IMR-90 (cell line): ENCODE measurements at regions not wholly inside any gene's neighbourhood (a gene's known extent, or its start where the extent isn't known, plus 50 kb on each side); places are given as distances from the start of the nearest gene placed in this dataset.

Experiments
- ATAC-seq: fragments of 200-7000 bp; cut with Tn5 transposase; 2 replicates; pipeline ENCODE4 v1.9.1; 2020; ENCODE audit warnings: low read depth, mild to moderate bottlenecking, moderate library complexity
- BruUV-seq: library from RNA; stranded (reverse); fragments of 400-500 nt; replicated peaks from 2 replicates; lab custom pipeline; 2021; lab: Mats Ljungman, UMichigan
- CTCF ChIA-PET: fragments of 300-600 bp; formaldehyde crosslinking; extraction: SDS; loops from one replicate; lab custom pipeline; 2021; ENCODE audit warnings: antibody characterized with exemption; lab: Yijun Ruan, JAX
- POLR2A ChIA-PET: fragments of 300-600 bp; sonication (Branson Sonifier 250); formaldehyde crosslinking; loops from one replicate; lab custom pipeline; 2022; ENCODE audit warnings: antibody characterized with exemption; ENCODE audit not compliant: unreplicated experiment; lab: Charles Lee
- DNase-seq: peaks from one replicate; pipeline ENCODE4 v3.0.0; 2013
- H2AFZ ChIP-seq: replicated peaks from 2 replicates; pipeline ENCODE3; 2013; ENCODE audit warnings: low read length, mild to moderate bottlenecking; ENCODE audit not compliant: poor library complexity
- H2AK5ac ChIP-seq: 2 replicates; pipeline ENCODE4 v1.6.1; 2013; ENCODE audit warnings: low read depth, low read length, inconsistent platforms
- H2AK9ac ChIP-seq: replicated peaks from 2 replicates; pipeline ENCODE3; 2013; ENCODE audit warnings: mild to moderate bottlenecking, low read depth, low read length, moderate library complexity; ENCODE audit not compliant: poor library complexity
- H2BK120ac ChIP-seq: 2 replicates; pipeline ENCODE4 v1.6.1; 2013; ENCODE audit warnings: low read depth, low read length, inconsistent platforms
- H2BK15ac ChIP-seq: 3 replicates; pipeline ENCODE4 v1.6.1; 2013; ENCODE audit warnings: low read depth, low read length, inconsistent platforms
- H2BK20ac ChIP-seq: 2 replicates; pipeline ENCODE4 v1.6.1; 2013; ENCODE audit warnings: low read depth, mild to moderate bottlenecking, inconsistent platforms, low read length, moderate library complexity
- H2BK5ac ChIP-seq: 2 replicates; pipeline ENCODE4 v1.6.1; 2013; ENCODE audit warnings: mild to moderate bottlenecking, low read depth, low read length, inconsistent platforms; ENCODE audit not compliant: poor library complexity, severe bottlenecking
- H3K14ac ChIP-seq: replicated peaks from 2 replicates; pipeline ENCODE4 v1.6.1; 2013; ENCODE audit warnings: low read depth, low read length, inconsistent platforms
- H3K18ac ChIP-seq: 2 replicates; pipeline ENCODE4 v1.6.1; 2013; ENCODE audit warnings: low read depth, low read length, control low read depth
- H3K23ac ChIP-seq: 2 replicates; pipeline ENCODE4 v1.6.1; 2013; ENCODE audit warnings: low read depth, low read length, inconsistent platforms
- H3K27ac ChIP-seq: 2 replicates; pipeline ENCODE4 v1.5.1; 2013; ENCODE audit warnings: mild to moderate bottlenecking, control low read depth, low read length; ENCODE audit not compliant: insufficient read depth
- H3K27me3 ChIP-seq: 2 replicates; pipeline ENCODE4 v1.6.1; 2013; ENCODE audit warnings: low read length; ENCODE audit not compliant: control insufficient read depth, insufficient read depth
- H3K36me3 ChIP-seq: 2 replicates; pipeline ENCODE4 v1.6.1; 2013; ENCODE audit warnings: low read length, mixed read lengths; ENCODE audit not compliant: control insufficient read depth, insufficient read depth
- H3K4ac ChIP-seq: 2 replicates; pipeline ENCODE4 v1.6.1; 2013; ENCODE audit warnings: low read depth, low read length, inconsistent platforms
- H3K4me1 ChIP-seq: 2 replicates; pipeline ENCODE4 v1.6.1; 2013; ENCODE audit warnings: low read length, mixed read lengths; ENCODE audit not compliant: control insufficient read depth, insufficient read depth
- H3K4me2 ChIP-seq: 2 replicates; pipeline ENCODE4 v1.6.1; 2013; ENCODE audit warnings: low read depth, mild to moderate bottlenecking, control low read depth, low read length, moderate library complexity
- H3K4me3 ChIP-seq: 2 replicates; pipeline ENCODE4 v1.5.1; 2013; ENCODE audit warnings: low read depth, mild to moderate bottlenecking, control low read depth, low read length, moderate library complexity; ENCODE audit not compliant: insufficient read depth
- H3K56ac ChIP-seq: 2 replicates; pipeline ENCODE4 v1.6.1; 2013; ENCODE audit warnings: low read length, inconsistent platforms; ENCODE audit not compliant: insufficient read depth; ENCODE audit errors: extremely low read depth
- H3K79me1 ChIP-seq, 2 experiments: 2 replicates each; pipeline ENCODE4 v1.6.1; 2013; ENCODE audit warnings: low read length in 2 of 2, inconsistent platforms in 1 of 2, low read depth in 1 of 2
- H3K9ac ChIP-seq: 2 replicates; pipeline ENCODE4 v1.6.1; 2013; ENCODE audit warnings: low read depth, low read length, control low read depth
- H3K9me1 ChIP-seq: 2 replicates; pipeline ENCODE4 v1.6.1; 2013; ENCODE audit warnings: low read length, inconsistent platforms; ENCODE audit not compliant: insufficient read depth
- H3K9me3 ChIP-seq: 2 replicates; pipeline ENCODE4 v1.6.1; 2013; ENCODE audit warnings: low read length; ENCODE audit not compliant: control insufficient read depth, insufficient read depth
- H4K20me1 ChIP-seq: 2 replicates; pipeline ENCODE4 v1.6.1; 2013; ENCODE audit warnings: low read length, inconsistent platforms; ENCODE audit not compliant: insufficient read depth
- H4K5ac ChIP-seq: 2 replicates; pipeline ENCODE4 v1.6.1; 2013; ENCODE audit warnings: mild to moderate bottlenecking, low read depth, low read length, control low read depth
- H4K8ac ChIP-seq, 2 experiments: 2 replicates each; pipeline ENCODE4 v1.6.1; 2013; ENCODE audit warnings: low read depth in 2 of 2, low read length in 2 of 2, control low read depth in 1 of 2, inconsistent platforms in 1 of 2
- H4K91ac ChIP-seq: 2 replicates; pipeline ENCODE4 v1.6.1; 2013; ENCODE audit warnings: low read depth, low read length, inconsistent platforms; ENCODE audit not compliant: insufficient read depth
- CHD1 ChIP-seq: IDR thresholded peaks from 2 replicates; pipeline ENCODE4 v1.6.1; 2012; ENCODE audit warnings: low read depth, low read length, improper control_type of control experiment
- FOS ChIP-seq: fragments of 150-350 bp; IDR thresholded peaks from 2 replicates; pipeline ENCODE4 v1.6.1; 2016; ENCODE audit warnings: low read depth, low read length
- MXI1 ChIP-seq: IDR thresholded peaks from 2 replicates; pipeline ENCODE4 v1.6.1; 2012; ENCODE audit warnings: low read depth, mild to moderate bottlenecking, low read length, moderate library complexity, borderline replicate concordance
- NFE2L2 ChIP-seq: fragments of 150-350 bp; IDR thresholded peaks from 2 replicates; pipeline ENCODE4 v1.6.1; 2016; ENCODE audit warnings: low read depth, mild to moderate bottlenecking, low read length
- RCOR1 ChIP-seq: IDR thresholded peaks from 2 replicates; pipeline ENCODE4 v1.6.1; 2012; ENCODE audit warnings: mild to moderate bottlenecking, low read length, improper control_type of control experiment; ENCODE audit not compliant: insufficient replicate concordance
- SMC3 ChIP-seq: fragments of 150-350 bp; IDR thresholded peaks from 2 replicates; pipeline ENCODE4 v1.6.1; 2016; ENCODE audit warnings: low read depth, mild to moderate bottlenecking, antibody characterized with exemption, low read length, moderate library complexity
- WGBS, 2 experiments: methylation state at CpG; one replicate each; pipeline versions ENCODE4 v1.1.5 to v1.1.7; 2013; ENCODE audit warnings: missing lambda C conversion rate in 2 of 2; ENCODE audit not compliant: insufficient read length in 1 of 2; ENCODE audit errors: extremely low coverage in 2 of 2; 5-methylcytosine and 5-hydroxymethylcytosine counted together
- dilution Hi-C: fragments of 300-500 bp; cut with HindIII; formaldehyde crosslinking; loops from one replicate; pipeline ENCODE4 v1.14.3; 2018; ENCODE audit warnings: low sequenced_read_pairs; ENCODE audit not compliant: unreplicated experiment
- in situ Hi-C: fragments of 300-500 bp; cut with MboI; formaldehyde crosslinking; loops from 3 replicates; pipeline ENCODE4 v1.14.3; 2019; ENCODE audit warnings: low sequenced_read_pairs, inconsistent platforms, mixed read lengths
- intact Hi-C: fragments of 100-400 bp; cut with micrococcal nuclease; formaldehyde crosslinking; loops from 2 replicates; pipeline ENCODE4 v1.10.0; 2022
- TF ChIP-seq, protein P1 (sequence below): fragments of 150-350 bp; IDR thresholded peaks from 2 replicates; pipeline ENCODE4 v1.6.1; 2016; ENCODE audit warnings: low read depth, mild to moderate bottlenecking, low read length, moderate library complexity, borderline replicate concordance

DNA sequence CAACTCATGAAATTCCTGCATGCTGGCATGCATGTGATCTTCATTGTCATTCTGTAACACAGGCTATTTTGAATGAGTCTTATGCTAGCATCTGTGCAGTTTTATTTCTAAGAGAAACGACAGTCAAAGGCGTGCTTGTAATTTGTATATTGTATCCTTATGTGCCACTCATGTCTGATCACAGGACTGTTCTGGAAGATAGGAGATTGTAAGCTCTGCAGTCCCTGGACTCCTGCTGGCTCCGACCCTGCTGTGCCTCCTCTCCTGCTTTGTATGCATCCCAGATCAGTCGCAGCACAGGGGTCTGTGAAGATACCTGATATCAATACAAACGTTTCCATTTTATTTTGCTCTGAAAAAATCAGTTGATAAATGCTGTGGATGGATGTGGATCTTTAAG, 653.1 kb downstream of the LIG4 start:
- no peak overlapping the region for H4K5ac ChIP-seq
- H3K36me3 ChIP-seq: no peaks in the 10 kb centered on the region
- H2BK20ac ChIP-seq: no peak overlapping the region
- BruUV-seq: no TSS peak
- no peak overlapping the region for H2AK5ac ChIP-seq
- no peak overlapping the region for H2AK9ac ChIP-seq
- H3K4ac ChIP-seq: no peak overlapping the region
- no peak overlapping the region for H3K14ac ChIP-seq
- no peak overlapping the region for H2BK15ac ChIP-seq
- H2AFZ ChIP-seq: no peak overlapping the region
- no peak overlapping the region for H3K4me3 ChIP-seq
- intact Hi-C loops (no loop called here), in situ Hi-C loops (no loop called here), dilution Hi-C loops (no loop called here)
- H3K9ac ChIP-seq: no peak overlapping the region
- H3K9me1 ChIP-seq: peaks cover 5% of the 10 kb centered on the region
- H3K23ac ChIP-seq: no peak overlapping the region
- H3K27ac ChIP-seq: no peak overlapping the region
- TF ChIP-seq MXI1 (no peak), RCOR1 (no peak), FOS (no peak), SMC3 (no peak), CHD1 (no peak), NFE2L2 (no peak)
- TF ChIP-seq, protein P1, sequence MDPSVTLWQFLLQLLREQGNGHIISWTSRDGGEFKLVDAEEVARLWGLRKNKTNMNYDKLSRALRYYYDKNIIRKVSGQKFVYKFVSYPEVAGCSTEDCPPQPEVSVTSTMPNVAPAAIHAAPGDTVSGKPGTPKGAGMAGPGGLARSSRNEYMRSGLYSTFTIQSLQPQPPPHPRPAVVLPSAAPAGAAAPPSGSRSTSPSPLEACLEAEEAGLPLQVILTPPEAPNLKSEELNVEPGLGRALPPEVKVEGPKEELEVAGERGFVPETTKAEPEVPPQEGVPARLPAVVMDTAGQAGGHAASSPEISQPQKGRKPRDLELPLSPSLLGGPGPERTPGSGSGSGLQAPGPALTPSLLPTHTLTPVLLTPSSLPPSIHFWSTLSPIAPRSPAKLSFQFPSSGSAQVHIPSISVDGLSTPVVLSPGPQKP: no peak
- ChIA-PET POLR2A (no interaction called here), CTCF (no interaction called here)
- H3K4me1 ChIP-seq: peaks cover 3% of the 10 kb centered on the region; the same call in 1 of the 2 replicates
- H4K8ac ChIP-seq: no peak overlapping the region
- DNase-seq: no peak
- no peaks in the 10 kb centered on the region for H3K9me3 ChIP-seq
- peaks cover 30 to 50% of the 10 kb centered on the region in 2 experiments; a peak in 3 of 4 replicates for H3K79me1 ChIP-seq
- no peak overlapping the region for H2BK120ac ChIP-seq
- WGBS, 2 experiments: no CpG with 5 or more reads among the region's 5 CpGs
- peaks cover 11% of the 10 kb centered on the region; the same call in 1 of the 2 replicates for H4K20me1 ChIP-seq
- no peak overlapping the region for H2BK5ac ChIP-seq
- no peak overlapping the region for H3K18ac ChIP-seq
- no peak overlapping the region for H4K91ac ChIP-seq
- H3K4me2 ChIP-seq: no peak overlapping the region
- no peaks in the 10 kb centered on the region for H3K27me3 ChIP-seq
- no peak overlapping the region for H3K56ac ChIP-seq
- ATAC-seq: no peak
